HG03378 (cell line): ENCODE measurements at regions not wholly inside any gene's neighbourhood (a gene's known extent, or its start where the extent isn't known, plus 50 kb on each side); places are given as distances from the start of the nearest gene placed in this dataset.

ENCODE experiments used
- ATAC-seq: cut with Tn5 transposase; IDR thresholded peaks from one replicate; pipeline ENCODE4 v1.9.1; 2021; ENCODE audit warnings: mild to moderate bottlenecking, moderate library complexity; ENCODE audit not compliant: unreplicated experiment

DNA sequence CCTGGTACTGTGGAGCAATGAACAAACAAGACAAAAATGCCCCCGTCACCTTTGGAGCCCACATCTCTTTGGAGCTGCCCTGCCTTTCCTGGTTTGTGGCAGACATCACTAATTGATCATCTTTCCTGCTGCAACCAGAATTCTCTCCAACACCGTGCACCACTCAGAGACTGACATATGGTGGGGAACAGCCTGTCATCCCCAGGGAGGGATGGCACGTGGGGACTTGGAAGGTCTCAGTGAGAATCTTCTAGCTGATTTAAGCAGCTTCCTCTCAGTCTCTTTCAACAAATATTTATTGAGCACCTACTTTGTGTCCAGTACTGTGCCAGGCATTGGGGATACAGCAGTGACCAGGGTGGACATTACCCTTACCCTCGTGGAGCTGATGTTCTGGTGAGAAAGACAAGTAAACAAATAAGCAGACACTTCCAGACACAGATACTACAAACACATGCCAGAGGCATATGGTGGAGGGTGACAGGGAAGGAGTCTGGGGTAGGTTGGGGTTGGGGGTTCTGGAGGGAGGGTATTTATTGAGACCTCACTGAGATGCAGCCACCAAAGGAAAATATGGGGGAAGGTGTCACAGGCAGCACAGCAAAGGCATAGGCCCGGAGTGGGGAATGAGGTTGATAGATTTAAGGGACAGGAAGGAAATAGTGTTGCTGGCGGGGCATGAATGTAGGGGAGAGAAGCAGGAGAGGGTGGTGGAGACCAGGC lies 82.3 kb downstream of the CEBPB start:
- ATAC-seq, result no peak

DNA sequence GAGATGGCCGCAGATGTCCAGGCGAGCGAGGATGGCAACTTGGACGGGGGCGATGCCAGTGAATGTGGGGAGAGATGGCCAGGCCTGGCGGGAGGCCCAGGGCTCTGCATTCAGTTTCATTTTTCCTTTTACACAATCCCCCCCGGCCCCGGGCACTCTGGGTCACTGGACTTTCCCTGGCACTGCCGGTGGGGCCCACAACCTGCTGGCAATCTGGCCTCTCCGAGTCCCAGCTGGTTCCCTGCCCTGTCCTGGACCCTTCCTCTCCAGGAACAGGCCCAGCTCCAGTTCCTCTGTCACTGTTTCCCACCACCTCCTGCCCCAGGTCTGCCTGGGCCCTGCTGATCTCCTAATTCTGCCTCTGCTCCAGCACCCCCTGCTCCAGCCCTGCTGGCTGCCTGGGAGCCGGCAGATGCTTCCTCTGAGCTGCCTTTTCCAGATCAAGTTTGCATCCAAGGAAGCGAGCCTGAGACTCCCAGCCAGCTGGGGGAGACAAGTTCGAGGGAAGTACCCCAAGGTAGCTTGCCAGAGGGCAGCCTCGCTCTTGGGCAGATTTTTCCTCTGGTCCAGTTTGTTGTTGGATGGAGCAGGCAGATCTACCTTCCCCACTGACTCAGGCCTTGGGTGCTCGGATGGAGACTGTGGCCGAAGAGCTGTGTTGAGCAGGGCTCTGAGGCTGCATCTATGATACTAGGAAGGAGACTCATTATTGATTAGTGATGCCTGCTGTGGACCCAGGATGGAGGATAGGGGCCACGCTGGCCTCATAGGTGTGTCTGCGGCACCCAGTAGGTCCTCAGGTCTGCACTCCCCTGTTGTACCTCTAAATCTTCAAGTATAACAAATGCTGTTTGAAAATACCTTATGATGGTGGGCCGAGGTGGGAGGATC lies 83.2 kb downstream of the CEBPB start:
- ATAC-seq, result no peak

DNA sequence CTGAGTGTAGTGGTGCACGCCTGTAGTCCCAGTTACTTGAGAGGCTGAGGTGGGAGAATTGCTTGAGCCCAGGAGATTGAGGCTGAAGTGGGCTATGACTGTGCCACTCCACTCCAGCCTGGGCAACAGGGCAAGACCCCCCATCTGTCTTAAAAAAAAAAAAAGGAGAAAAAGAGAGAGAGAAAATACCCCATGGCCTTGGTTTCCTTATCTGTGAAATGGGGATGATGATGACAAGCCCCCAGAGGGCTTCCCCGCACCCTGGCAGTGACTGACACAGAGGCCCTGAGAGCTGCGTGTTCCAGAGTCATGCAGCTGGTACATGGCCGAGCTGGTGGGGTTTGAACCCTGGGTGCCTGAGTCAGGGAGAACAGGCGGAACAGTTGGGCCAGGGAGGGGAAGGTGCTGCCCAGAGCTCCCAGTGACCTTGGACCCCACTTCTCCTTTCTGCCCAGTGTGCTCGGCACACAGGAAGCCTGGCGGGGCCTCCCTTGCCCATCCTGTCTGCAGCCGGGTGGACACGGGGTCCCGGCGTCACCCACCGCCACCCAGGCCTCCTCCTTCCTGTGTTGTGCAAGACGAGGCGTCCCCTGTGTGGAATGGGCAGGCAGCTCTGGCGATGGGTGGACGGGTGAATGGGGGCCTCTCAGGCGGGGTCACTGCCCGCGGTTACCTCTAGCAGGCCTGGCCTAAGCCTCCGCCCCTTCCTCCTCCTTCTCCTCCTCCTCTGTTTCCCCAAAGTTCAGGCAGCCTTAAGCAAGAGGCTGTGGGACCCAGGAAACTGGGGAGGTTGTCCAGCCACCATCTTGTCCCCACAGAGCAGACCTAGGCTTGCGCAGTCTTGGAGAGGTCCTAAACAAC lies 84.2 kb downstream of the CEBPB start:
- ATAC-seq, result no peak

DNA sequence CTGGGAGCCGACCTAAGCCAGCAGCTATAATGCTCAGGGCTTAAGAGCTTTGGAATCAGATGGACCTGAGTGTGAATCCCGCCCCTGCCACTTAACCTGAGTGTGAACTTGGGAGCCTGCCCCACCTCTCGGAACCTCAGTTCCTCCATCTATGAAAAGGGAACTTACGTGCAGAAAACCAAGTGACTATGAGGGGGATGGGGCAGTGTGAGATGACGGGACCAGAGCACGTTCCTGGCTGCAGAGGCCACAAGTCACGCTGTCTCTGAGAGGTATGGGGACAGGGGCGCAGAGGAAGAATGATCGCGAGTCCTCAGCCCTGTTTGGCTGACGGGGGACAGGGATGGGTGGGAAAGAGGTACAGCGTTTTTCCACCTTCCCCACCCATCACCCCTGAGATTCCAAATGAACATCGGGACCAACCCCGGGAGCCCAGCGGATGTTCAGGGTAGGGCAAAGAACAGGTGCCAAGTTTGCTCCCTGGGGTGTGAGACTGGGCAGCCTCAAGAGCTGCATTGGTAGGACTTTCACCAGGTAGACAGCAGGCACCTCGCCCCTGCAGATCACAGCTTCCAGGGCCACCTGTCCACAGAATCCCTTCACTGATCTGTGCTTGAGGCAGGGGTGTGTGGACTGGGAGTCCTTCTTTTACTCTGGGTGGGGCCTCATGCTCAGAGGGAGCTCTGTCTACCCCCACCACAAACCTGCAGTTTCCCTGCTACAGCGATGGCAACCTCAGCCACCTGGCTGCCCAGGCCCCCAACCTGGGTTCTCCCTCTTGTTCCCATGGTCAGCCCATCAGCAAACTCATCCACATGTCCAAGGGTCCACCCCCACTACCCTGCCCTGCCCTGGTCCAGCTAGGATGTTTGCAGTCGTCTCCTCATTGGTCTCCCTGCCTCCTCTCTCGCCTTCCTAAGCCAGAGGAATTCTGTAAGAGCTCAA lies 85.8 kb downstream of the CEBPB start:
- no peak for ATAC-seq

DNA sequence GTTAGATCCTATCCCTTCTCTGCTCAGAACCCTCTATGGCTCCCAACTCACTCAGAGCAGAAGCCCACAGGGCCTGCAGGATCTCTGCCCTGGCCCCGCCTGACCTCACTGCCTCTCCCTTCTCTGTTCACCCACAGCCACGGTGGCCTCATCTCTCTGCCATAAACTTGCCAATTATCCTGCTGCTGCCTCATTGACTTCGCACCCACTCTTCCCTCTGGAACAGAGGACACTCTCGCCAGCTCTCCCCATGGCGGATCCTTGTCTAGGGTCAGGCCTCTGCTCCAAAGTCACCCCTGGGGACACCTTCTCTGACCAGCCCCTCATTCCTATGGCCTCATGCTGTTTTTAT lies 86.4 kb downstream of the CEBPB start:
- ATAC-seq, result no peak

DNA sequence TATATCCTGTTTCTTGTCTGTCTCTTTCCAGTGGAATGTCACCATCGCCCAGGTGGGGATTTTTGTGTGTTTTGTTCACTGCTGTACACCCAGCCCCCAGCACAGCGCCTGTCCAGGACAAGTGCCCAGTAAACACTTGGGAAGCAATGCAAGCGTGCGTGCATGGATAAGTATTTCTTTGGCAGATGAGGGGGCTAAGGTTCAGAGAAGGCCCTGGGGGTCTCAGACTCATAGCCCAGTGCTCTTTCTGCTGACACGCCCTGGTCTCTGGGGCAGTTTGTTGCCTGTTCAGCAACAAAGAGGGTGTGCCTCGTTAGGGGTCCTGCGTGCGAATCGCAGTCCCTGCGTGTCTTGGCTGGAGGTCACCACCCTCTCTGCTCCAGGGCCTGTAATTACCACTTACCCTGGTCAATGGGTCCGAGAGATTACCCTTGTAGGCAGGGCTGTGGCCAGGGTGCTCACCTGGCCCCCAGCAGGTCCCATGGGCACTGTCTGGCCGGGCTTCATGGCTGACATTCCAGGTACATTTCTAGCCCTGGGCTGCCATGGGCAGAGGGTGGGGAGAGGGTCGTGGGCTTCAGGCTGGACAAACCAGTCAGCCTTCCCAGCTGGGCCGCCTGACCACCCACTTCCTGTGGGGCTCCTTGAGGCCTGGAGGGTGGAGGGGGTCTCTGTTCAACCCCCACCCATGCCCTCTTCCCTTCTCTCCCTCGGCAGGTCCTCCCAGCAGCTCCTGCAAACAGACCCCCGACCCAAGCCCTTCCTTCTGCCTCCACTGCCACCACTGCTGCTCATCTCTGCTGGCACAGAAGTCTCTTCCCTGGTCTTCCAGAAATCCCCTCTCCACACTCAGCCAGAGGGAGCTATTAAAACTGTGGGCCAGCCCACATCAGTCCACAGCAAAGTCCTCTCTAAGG lies 87.1 kb downstream of the CEBPB start:
- no peak for ATAC-seq

DNA sequence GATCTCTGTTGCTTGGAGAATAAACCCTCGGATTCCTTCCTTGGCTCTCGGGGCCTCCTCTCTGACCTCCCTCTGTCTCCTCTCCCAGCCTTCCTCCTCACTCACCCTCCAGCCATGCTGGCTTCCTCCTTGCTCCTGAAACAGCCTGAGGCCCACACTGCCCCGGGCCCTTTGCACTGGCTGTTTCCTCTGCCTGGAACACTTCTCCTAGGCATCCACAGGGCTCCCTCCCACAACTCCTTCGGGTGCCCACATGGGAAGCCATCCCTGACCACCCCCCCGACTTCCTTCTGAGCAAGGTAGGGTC lies 87.7 kb downstream of the CEBPB start:
- ATAC-seq, result no peak

DNA sequence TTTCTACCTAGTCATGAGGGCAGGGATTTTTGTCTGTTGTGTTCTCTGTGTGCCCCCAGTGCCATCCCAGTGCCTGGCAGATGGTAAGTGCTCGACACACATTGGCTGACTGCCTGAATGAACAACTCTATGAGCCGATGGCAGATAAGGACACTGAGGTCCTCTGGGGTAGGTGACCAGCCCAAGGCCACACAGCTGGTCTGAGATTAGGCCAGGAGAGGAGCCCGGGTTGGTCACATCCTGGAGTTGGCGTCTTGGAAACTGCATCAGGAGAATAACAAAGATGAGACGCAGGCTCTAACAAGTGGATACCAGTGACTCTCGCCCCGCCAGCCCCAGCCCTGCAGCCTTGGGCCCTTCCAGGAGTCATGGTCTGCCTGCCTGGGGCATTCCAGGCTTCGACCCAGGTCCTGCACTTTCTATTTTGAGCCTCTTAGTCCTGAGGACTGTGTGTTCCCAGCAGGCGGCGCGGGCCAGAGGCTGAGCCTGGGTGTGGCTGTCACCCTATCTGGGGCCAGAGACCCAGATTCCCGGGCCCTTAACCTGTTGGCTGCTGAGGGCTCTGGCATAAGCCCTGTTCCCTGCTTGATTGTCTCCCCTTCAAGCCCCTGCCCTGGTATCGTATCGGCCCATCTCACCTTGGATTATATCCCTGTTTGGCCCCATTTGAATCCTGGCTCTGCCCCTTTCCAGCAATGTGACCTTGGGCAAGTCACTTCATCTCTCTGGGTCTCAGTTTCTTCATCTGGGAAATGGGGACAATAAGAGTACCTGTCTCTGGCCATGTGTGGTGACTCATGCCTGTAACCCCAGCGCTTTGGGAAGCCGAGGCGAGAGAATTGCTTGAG lies 88.3 kb downstream of the CEBPB start:
- ATAC-seq, result no peak

DNA sequence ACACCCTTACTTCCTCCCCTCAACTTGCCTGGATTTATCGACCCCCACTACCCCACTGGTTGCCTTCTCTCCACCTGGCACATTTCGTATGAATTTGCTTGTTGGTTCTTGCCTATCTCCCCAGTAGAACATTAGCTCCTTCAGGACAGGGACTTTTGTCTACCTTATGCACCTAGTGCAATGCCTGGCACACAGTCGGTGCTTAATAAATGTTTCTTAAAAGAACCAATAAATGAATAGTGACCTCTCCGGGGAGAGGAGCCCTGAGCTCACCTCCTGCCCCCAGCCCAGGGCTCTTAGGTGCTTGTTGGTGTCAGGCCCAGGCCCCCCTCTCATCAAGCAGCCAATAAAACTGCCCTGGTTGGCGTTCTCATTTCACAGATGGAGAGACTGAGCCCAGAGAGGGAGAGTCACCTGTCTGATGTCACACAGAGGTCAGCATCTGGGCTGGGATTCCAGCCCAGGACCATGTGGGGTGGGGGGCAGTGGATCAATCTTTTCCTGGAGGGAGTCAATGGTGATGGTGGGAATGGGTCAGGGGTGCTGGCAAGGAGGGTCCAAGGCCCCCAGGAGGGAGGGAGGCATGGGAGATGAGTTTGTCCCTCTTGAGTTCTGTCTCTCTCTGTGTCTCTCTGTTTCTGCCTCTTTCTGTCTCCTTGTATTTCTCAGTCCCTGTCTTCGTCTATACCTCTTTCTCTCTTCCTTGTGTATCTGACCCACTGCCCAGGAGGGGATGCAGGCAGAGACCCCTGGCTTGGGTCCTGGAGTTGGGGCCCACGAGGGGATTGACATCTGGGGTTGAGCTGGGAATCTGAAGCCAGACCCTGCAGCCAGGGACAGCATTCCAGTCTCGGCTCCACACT lies 89.6 kb downstream of the CEBPB start:
- ATAC-seq, result no peak

DNA sequence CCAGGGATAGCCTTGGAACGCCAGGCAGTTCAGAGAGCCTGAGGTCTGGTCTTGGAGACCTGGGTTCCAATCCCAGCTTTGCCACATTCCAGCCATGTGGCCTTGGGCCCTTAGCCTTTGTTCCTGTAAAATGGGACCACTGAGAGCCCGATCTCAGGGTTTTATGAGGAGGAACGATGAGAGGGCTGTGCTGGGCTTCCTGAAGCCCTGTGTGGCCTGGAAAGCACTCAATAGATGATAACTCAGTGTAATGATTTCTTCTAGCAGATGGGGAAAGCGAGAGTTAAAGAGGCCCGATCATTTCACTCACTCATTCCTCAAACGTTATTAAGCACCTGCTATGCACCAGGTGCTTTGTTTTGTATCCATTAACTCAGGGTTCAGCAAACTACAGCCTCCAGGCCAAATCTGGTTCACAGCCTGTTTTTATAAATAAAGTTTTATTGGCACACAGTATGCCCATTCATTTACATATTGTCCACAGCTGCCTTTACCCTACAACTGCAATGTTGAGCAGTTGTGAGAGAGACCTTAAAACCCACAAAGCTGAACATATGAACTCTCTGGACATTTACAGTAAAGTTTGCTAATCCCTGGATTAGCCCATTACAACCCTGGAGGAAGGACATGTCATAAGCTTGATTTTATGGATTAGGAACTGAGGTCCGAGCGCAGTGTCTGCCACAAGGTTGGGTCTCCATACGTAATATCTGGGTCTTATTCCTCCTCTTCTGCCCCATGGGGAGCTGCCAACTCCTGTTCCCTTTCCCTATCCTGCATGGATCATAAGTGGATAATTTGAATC lies 90.4 kb downstream of the CEBPB start:
- ATAC-seq, result no peak

DNA sequence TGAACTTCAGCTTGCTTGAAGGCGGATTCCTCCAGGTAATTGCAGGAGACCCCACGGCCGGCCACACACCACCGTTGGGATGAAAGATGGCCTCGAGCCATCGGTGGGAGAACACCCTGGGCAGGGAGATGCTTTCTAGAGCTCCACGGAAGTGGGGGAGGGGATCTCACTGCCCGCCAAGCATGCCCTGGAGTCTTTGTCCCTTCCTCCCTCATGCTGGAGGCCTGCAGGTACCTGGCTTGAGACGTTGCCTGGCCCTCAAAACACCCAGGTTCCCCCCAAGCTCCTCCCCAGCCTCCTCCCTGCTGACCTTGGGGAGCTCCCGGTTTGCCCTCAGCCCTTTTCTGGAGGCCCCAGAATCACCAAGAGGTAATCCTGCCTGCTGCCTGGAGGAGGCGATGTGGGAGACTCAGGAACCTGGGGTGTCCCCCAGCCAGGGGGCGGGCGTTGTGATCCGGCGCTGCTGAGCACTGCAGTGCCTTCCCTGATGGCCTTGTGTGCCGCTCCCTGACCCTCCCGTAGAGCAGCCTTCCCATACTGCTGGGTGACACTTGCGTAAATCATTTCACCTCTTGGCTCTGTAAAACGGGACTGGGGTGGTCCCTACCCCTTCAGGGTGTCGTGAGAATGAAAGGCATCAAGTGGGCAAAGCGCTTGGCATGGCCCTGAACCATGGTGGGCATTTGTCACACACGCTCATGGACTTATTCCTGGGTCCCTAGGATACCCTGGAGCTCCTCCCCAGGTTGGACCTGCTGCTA lies 91.4 kb downstream of the CEBPB start:
- no peak for ATAC-seq

DNA sequence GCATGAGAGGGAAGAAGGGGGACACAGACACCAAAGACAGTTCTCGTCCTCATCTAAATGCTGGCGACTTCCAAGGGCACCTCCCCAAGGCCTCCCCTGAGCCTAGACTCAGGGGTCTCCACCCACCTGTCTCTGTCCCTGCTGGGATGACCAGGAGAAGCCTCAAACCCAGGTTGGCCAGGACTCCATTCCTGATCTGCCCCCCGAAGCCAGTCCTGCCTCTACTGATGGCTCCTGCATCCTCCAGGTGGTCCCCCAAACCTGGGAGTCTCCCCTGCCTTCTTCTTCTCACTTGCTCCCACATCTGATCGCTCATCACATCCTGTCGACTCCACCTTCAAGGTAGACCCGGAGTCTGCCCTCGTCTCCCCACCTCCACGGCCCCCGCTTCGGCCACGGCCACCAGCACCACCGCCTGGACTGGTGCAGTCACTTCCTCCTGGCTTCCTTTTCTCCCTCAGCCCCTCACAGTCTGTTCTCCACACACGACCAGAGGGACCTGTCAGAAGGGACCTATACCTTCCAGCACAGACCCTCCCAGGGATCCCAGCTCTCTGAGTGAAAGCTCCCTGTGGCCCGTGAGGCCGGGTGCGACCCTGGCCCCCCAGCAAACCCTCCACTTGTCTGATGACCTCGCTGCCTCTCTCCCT lies 92.1 kb downstream of the CEBPB start:
- no peak for ATAC-seq

DNA sequence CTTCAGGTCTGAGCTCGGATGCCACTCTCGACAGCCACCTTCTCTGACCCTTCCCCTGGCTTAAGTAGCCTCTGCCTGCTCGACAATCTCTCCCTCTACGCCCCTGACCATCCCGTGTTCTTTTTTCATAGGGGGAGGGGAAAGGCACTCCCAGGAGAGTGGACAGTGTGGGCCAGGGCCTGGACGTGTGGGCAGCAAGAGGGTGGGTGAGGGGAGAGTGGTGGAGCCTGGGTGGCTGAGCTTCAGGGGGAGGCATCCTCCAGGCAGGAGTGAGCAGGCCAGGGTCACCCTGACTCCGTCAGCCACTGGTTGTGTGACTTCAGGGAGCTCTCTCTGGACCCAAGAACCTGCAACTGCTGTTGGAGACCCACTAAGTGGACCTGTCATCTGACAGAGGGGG lies 92.7 kb downstream of the CEBPB start:
- no peak for ATAC-seq

DNA sequence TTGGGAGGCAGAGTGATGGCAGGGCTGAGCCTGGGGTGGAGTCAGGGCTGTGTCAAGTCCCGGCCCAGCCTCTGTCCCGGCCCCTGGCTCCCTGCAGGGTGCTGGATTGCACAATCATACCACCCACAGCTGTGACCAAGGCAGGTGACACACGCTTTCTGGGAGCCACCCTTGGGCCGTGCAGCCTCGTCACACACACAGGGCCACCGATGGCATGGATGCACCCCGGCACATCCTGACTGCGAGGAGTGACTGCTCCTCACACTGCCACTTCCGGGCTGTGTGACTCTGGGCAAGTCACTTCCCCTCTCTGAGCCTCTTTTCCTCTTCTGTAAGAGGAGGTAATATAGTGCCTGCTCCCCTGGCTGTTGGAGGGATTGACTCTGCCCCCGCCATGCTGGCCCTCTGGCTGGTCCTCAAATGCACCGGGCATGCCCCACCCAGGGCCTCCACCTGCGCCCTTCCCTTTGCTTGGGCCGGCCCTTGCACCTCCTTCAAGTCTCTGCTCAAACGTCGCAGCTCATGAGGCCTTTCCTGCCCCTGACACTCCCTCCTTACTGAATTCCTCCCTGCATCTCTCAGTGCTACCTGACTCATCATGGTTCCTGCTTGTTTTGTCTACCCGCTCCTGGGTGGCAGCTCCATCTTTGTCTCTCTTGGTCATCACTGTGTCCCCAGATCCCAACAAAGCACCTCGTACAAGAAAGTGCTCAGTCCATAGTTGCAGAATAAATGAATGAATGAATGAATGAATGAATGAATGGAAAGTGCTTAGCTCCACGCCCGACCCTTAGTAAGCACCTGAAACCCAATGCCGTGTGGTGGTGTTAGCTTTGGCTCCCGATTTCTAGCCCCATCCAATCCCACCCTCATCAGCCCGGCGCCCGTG lies 93.5 kb downstream of the CEBPB start:
- no peak for ATAC-seq
